HG02623 (cell line): ENCODE measurements at regions not wholly inside any gene's neighbourhood (a gene's known extent, or its start where the extent isn't known, plus 50 kb on each side); places are given as distances from the start of the nearest gene placed in this dataset.

Experiments used
- ATAC-seq: cut with Tn5 transposase; IDR thresholded peaks from one replicate; pipeline ENCODE4 v1.9.1; 2021; ENCODE audit warnings: moderate library complexity; ENCODE audit not compliant: unreplicated experiment

- no peak for ATAC-seq
Observed at GRCh38 chr6:90918361-90918760, 331.5 kb upstream of the MAP3K7 start.

GRCh38 chr6:90917376-90917775 lies 330.5 kb upstream of the MAP3K7 start:
- ATAC-seq = no peak

GRCh38 chr6:90916968-90917367 lies 330.1 kb upstream of the MAP3K7 start:
- ATAC-seq = no peak

- ATAC-seq = no peak
Observed at GRCh38 chr6:90915224-90915915, 328.5 kb upstream of the MAP3K7 start.

- no peak for ATAC-seq
Observed at GRCh38 chr6:90914312-90914711, 327.4 kb upstream of the MAP3K7 start.

- no peak for ATAC-seq
Observed at GRCh38 chr6:90913266-90913960, 326.5 kb upstream of the MAP3K7 start.

- ATAC-seq = no peak
Observed at GRCh38 chr6:90911642-90912041, 324.8 kb upstream of the MAP3K7 start.

GRCh38 chr6:90910893-90911292 lies 324.0 kb upstream of the MAP3K7 start:
- no peak for ATAC-seq

- ATAC-seq = no peak
Observed at GRCh38 chr6:90907931-90908655, 321.2 kb upstream of the MAP3K7 start.

GRCh38 chr6:90905351-90905750 lies 318.5 kb upstream of the MAP3K7 start:
- no peak for ATAC-seq

GRCh38 chr6:90900034-90900433 lies 313.2 kb upstream of the MAP3K7 start:
- ATAC-seq = no peak

- ATAC-seq = no peak
Observed at GRCh38 chr6:90898763-90899162, 311.9 kb upstream of the MAP3K7 start.

GRCh38 chr6:90896075-90896547 lies 309.2 kb upstream of the MAP3K7 start:
- ATAC-seq = no peak

- no peak for ATAC-seq
Observed at GRCh38 chr6:90895299-90896074, 308.6 kb upstream of the MAP3K7 start.

- ATAC-seq = no peak
Observed at GRCh38 chr6:90894285-90895130, 307.6 kb upstream of the MAP3K7 start.

GRCh38 chr6:90893400-90893799 lies 306.5 kb upstream of the MAP3K7 start:
- no peak for ATAC-seq

- ATAC-seq = no peak
Observed at GRCh38 chr6:90892271-90892670, 305.4 kb upstream of the MAP3K7 start.

GRCh38 chr6:90891355-90891754 lies 304.5 kb upstream of the MAP3K7 start:
- no peak for ATAC-seq

- no peak for ATAC-seq
Observed at GRCh38 chr6:90890683-90891330, 303.9 kb upstream of the MAP3K7 start.

GRCh38 chr6:90887764-90888163 lies 300.9 kb upstream of the MAP3K7 start:
- ATAC-seq = no peak
